Endothelial cell (in vitro differentiated cells): ENCODE measurements at regions not wholly inside any gene's neighbourhood (a gene's known extent, or its start where the extent isn't known, plus 50 kb on each side); places are given as distances from the start of the nearest gene placed in this dataset.

ENCODE experiments used
- DNase-seq: peaks from one replicate; pipeline ENCODE4 v3.0.0; 2021; ENCODE audit warnings: low spot score
- H3K27ac Mint-ChIP-seq: one replicate; pipeline ENCODE4 v1.8.0; 2021; ENCODE audit warnings: mixed read lengths, inconsistent platforms; ENCODE audit not compliant: unreplicated experiment
- H3K27me3 Mint-ChIP-seq: one replicate; pipeline ENCODE4 v1.8.0; 2021; ENCODE audit warnings: mild to moderate bottlenecking, moderate library complexity, mixed read lengths, inconsistent platforms; ENCODE audit not compliant: unreplicated experiment
- H3K36me3 Mint-ChIP-seq: one replicate; pipeline ENCODE4 v1.8.0; 2021; ENCODE audit warnings: mild to moderate bottlenecking, low read depth, mixed read lengths, inconsistent platforms; ENCODE audit not compliant: unreplicated experiment
- H3K4me1 Mint-ChIP-seq: one replicate; pipeline ENCODE4 v1.8.0; 2021; ENCODE audit warnings: mild to moderate bottlenecking, mixed read lengths, inconsistent platforms; ENCODE audit not compliant: unreplicated experiment
- H3K4me3 Mint-ChIP-seq: one replicate; pipeline ENCODE4 v1.8.0; 2021; ENCODE audit warnings: mild to moderate bottlenecking, mixed read lengths, inconsistent platforms; ENCODE audit not compliant: unreplicated experiment
- H3K9me3 Mint-ChIP-seq: one replicate; pipeline ENCODE4 v1.8.0; 2021; ENCODE audit warnings: mixed read lengths, inconsistent platforms; ENCODE audit not compliant: unreplicated experiment
- CTCF ChIP-seq: fragments of 200-600 bp; sonication (generic); IDR thresholded peaks from one replicate; pipeline ENCODE4 v1.5.0; 2021; ENCODE audit warnings: antibody characterized with exemption; ENCODE audit not compliant: unreplicated experiment

- Mint-ChIP-seq H3K4me1 (no peaks in the 10 kb centered on the region), H3K27me3 (no peaks in the 10 kb centered on the region), H3K36me3 (no peaks in the 10 kb centered on the region), H3K9me3 (no peaks in the 10 kb centered on the region), H3K27ac (no peak overlapping the region), H3K4me3 (no peak overlapping the region)
- no peak for DNase-seq
- no peak for TF ChIP-seq CTCF
Observed at GRCh38 chr4:96099031-96099430, 259.1 kb downstream of the PDHA2 start.

GRCh38 chr4:96102541-96103026, 262.7 kb downstream of the PDHA2 start:
- Mint-ChIP-seq H3K27me3 (no peaks in the 10 kb centered on the region), H3K27ac (no peak overlapping the region)
- DNase-seq, result no peak

GRCh38 chr4:96103086-96103485, 263.2 kb downstream of the PDHA2 start:
- no peak overlapping the region for H3K4me3 Mint-ChIP-seq
- H3K27me3 Mint-ChIP-seq, result no peaks in the 10 kb centered on the region
- no peaks in the 10 kb centered on the region for H3K4me1 Mint-ChIP-seq
- H3K9me3 Mint-ChIP-seq, result no peaks in the 10 kb centered on the region
- H3K36me3 Mint-ChIP-seq, result no peaks in the 10 kb centered on the region
- TF ChIP-seq CTCF, result no peak
- H3K27ac Mint-ChIP-seq, result no peak overlapping the region
- DNase-seq, result no peak

More at GRCh38 chr4:96102541-96103026, 262.7 kb downstream of the PDHA2 start:
- TF ChIP-seq CTCF, result no peak
- Mint-ChIP-seq H3K36me3 (no peaks in the 10 kb centered on the region), H3K4me1 (no peaks in the 10 kb centered on the region), H3K4me3 (no peak overlapping the region), H3K9me3 (no peaks in the 10 kb centered on the region)

GRCh38 chr4:96108146-96108545, 268.3 kb downstream of the PDHA2 start:
- no peak overlapping the region for H3K4me3 Mint-ChIP-seq
- no peak for DNase-seq
- H3K27me3 Mint-ChIP-seq, result no peaks in the 10 kb centered on the region
- H3K4me1 Mint-ChIP-seq, result no peaks in the 10 kb centered on the region
- no peak overlapping the region for H3K27ac Mint-ChIP-seq
- TF ChIP-seq CTCF, result no peak
- no peaks in the 10 kb centered on the region for H3K36me3 Mint-ChIP-seq
- no peaks in the 10 kb centered on the region for H3K9me3 Mint-ChIP-seq

- no peak overlapping the region for H3K4me3 Mint-ChIP-seq
- H3K9me3 Mint-ChIP-seq, result no peaks in the 10 kb centered on the region
- no peaks in the 10 kb centered on the region for H3K27me3 Mint-ChIP-seq
- no peak for TF ChIP-seq CTCF
- no peaks in the 10 kb centered on the region for H3K4me1 Mint-ChIP-seq
- H3K27ac Mint-ChIP-seq, result no peak overlapping the region
- no peaks in the 10 kb centered on the region for H3K36me3 Mint-ChIP-seq
- no peak for DNase-seq
Observed at GRCh38 chr4:96112631-96113030, 272.7 kb downstream of the PDHA2 start.
